ENCODE measurements at regions not wholly inside any gene's neighbourhood (a gene's known extent, or its start where the extent isn't known, plus 50 kb on each side); places are given as distances from the start of the nearest gene placed in this dataset.

DNA sequence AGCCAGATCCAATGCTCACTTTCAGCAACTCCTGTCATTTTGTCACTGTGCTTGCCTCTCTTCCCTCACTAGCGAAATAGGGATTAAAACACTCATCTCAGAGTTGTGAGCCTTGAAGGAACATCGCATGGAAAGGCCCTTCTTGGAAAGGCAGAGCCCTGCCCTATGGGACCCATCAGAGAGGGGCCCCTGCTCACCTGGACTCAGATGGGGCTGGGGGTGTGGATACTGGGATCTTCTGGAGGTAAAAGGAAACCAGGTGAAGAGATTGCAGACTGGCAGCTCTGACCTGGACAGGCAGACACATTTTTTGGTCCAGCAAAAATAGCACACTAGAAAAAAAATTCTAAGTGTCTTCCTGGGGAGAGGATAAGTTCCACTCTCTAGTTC lies 54.2 kb upstream of the EPS8L3 start:
- H3K27me3 ChIP-seq = no peaks in the 10 kb centered on the region
- 90 to 92% methylated on average over 2 of the region's 2 CpGs for WGBS, 2 donors
- peaks cover 0 to 9% (median 0%) of the 10 kb centered on the region in 3 donors for H3K9me3 ChIP-seq
- no peak overlapping the region for H3K4me3 ChIP-seq
- TF ChIP-seq, protein P1, sequence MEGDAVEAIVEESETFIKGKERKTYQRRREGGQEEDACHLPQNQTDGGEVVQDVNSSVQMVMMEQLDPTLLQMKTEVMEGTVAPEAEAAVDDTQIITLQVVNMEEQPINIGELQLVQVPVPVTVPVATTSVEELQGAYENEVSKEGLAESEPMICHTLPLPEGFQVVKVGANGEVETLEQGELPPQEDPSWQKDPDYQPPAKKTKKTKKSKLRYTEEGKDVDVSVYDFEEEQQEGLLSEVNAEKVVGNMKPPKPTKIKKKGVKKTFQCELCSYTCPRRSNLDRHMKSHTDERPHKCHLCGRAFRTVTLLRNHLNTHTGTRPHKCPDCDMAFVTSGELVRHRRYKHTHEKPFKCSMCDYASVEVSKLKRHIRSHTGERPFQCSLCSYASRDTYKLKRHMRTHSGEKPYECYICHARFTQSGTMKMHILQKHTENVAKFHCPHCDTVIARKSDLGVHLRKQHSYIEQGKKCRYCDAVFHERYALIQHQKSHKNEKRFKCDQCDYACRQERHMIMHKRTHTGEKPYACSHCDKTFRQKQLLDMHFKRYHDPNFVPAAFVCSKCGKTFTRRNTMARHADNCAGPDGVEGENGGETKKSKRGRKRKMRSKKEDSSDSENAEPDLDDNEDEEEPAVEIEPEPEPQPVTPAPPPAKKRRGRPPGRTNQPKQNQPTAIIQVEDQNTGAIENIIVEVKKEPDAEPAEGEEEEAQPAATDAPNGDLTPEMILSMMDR (IDR thresholded peaks at IDR 0.05) = no peak
- TF ChIP-seq POLR2A (IDR thresholded peaks at IDR 0.05) = no peak
- DNase-seq (no peak), ATAC-seq (no peak)
- no peak overlapping the region for H3K27ac ChIP-seq
- intact Hi-C loops (cut with DNase I) = no loop called here
- no peaks in the 10 kb centered on the region for H3K4me1 ChIP-seq
- H3K36me3 ChIP-seq (replicated peaks in 1 of 2; ENCODE audit: insufficient read depth in 1 of 2, low read depth in 2 of 2) = no peaks in the 10 kb centered on the region

DNA sequence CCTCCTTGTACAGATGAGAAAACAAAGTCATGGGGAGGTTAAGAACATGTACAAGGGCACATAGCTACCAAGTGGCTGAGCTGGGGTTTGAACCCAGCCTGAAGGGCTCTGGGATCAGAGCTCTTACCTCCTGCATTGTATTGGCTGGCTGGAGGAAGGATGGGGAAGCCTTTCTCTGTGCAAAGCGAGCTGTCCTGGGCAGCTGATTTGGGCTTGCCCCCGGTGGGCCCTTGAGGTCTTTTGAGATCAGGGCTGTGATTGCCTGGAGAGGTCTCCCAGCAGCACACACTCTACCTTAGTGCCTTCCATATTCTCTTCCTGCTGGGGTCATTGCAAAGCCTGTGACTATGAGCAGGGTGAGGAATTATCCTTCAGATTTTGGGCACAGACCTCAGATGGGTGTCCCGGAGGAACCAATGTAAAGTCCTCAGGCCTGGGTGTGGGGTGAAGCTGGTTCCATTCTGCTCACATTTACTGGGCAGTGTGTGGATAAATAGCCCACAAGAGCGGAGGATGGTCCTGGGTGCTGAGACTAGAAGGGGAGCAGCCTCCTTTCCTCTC lies 53.3 kb upstream of the EPS8L3 start:
- no peaks in the 10 kb centered on the region for H3K27me3 ChIP-seq
- WGBS, 2 donors = 91 to 96% methylated on average over 4 of the region's 4 CpGs
- no peak for ATAC-seq
- no peaks in the 10 kb centered on the region for H3K36me3 ChIP-seq (replicated peaks in 1 of 2; ENCODE audit: insufficient read depth in 1 of 2, low read depth in 2 of 2)
- H3K4me3 ChIP-seq = no peak overlapping the region
- TF ChIP-seq, protein P1 (IDR thresholded peaks at IDR 0.05) = no peak
- TF ChIP-seq POLR2A (IDR thresholded peaks at IDR 0.05) = no peak
- H3K27ac ChIP-seq = peak overlapping the region in 1 of 4 donors; percentile 42
- no peak for DNase-seq
- H3K4me1 ChIP-seq = no peaks in the 10 kb centered on the region
- intact Hi-C loops (cut with DNase I) = no loop called here
- peaks cover 0 to 9% (median 0%) of the 10 kb centered on the region in 3 donors for H3K9me3 ChIP-seq

DNA sequence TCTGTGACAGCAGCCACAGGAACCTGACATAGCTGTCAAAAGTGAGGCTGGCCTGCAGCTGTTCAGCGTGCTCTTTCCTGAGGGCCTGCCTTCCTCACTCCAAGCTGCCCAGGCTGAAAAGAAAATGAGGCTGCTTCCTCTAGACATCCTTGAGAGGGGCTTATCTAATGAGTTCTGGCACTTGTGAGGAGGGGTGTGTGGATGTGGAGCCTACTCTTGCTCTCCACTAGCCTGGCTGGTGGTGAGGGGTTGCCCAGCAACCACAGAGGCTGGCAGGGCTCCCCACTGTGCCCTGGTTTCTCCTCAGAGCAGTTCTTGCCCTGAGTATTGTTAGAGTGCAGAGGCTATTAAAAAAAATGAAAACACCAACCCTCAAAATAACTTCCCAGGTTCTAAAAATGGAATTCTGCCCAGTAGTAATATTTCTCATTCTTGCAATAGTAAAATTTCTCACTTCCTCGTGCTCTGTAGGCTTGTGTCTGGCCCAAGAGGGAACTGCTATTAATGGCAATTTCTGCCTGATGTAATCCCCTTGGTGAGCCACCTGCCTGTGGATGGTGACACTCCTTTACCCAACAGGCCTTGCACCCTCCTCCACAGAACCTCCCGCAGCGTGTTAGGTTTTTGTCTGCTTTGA lies 52.6 kb upstream of the EPS8L3 start:
- Histone ChIP-seq H3K27me3 (no peaks in the 10 kb centered on the region), H3K27ac (peak overlapping the region in 2 of 4 donors; percentile 42 to 45), H3K4me1 (no peaks in the 10 kb centered on the region), H3K4me3 (no peak overlapping the region), H3K36me3 (replicated peaks in 1 of 2; ENCODE audit: insufficient read depth in 1 of 2, low read depth in 2 of 2) (no peaks in the 10 kb centered on the region), H3K9me3 (peaks cover 0 to 9% (median 0%) of the 10 kb centered on the region in 3 donors)
- peak in 1 of 4 donors; percentile 50 for DNase-seq
- intact Hi-C loops (cut with DNase I) = no loop called here
- peak; percentile 70 for ATAC-seq
- TF ChIP-seq POLR2A (IDR thresholded peaks at IDR 0.05) = no peak
- TF ChIP-seq, protein P1 (IDR thresholded peaks at IDR 0.05) = no peak
- WGBS, 2 donors = 63 to 70% methylated on average over 4 of the region's 4 CpGs

DNA sequence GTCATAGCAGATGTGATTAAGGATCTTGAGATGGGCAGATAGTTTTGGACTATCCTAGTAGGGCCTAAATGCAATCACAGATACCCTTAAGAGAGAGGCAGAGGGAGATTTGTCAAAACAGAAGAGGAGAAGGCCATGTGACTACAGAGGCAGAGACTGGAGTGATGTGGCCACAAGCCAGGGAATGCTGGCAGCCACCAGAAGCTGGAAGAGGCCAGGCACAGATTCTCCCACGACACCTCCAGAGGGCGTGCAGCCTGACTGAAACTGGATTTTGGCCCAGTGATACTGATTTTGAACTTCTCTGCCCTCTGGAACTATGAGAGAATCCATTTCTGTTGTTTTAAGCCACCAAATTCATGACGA lies 52.1 kb upstream of the EPS8L3 start:
- Histone ChIP-seq H3K36me3 (replicated peaks in 1 of 2; ENCODE audit: insufficient read depth in 1 of 2, low read depth in 2 of 2) (no peaks in the 10 kb centered on the region), H3K27ac (peak overlapping the region in 2 of 4 donors; percentile 42 to 45), H3K4me1 (no peaks in the 10 kb centered on the region), H3K9me3 (peaks cover 0 to 9% (median 0%) of the 10 kb centered on the region in 3 donors), H3K4me3 (no peak overlapping the region), H3K27me3 (no peaks in the 10 kb centered on the region)
- 32 to 38% methylated on average over 3 of the region's 3 CpGs for WGBS, 2 donors
- intact Hi-C loops (cut with DNase I) = no loop called here
- ATAC-seq (no peak), DNase-seq (no peak)
- TF ChIP-seq POLR2A (IDR thresholded peaks at IDR 0.05) = no peak
- TF ChIP-seq, protein P1 (IDR thresholded peaks at IDR 0.05) = no peak
